CD4-positive, alpha-beta T cell treated with Interleukin-6 at 100 ng/mL for 8 hours (primary cell): ENCODE measurements at regions not wholly inside any gene's neighbourhood (a gene's known extent, or its start where the extent isn't known, plus 50 kb on each side); places are given as distances from the start of the nearest gene placed in this dataset.

ENCODE experiments used
- DNase-seq: peaks from one replicate; pipeline ENCODE4 v3.0.0-alpha.2; 2020; ENCODE audit warnings: mixed read lengths, low spot score

- no peak for DNase-seq
These were observed 166.4 kb upstream of the TLE3 start for GRCh38 chr15:70264014-70264582.

GRCh38 chr15:70262591-70263274 lies 165.0 kb upstream of the TLE3 start:
- no peak for DNase-seq

- DNase-seq = no peak
These were observed 164.5 kb upstream of the TLE3 start for GRCh38 chr15:70262171-70262570.

- no peak for DNase-seq
These were observed 163.4 kb upstream of the TLE3 start for GRCh38 chr15:70261083-70261482.

GRCh38 chr15:70260580-70260979 lies 162.9 kb upstream of the TLE3 start:
- no peak for DNase-seq

- peak; percentile 12 for DNase-seq
These were observed 162.2 kb upstream of the TLE3 start for GRCh38 chr15:70259640-70260508.

GRCh38 chr15:70259028-70259424 lies 161.3 kb upstream of the TLE3 start:
- peak; percentile 71 for DNase-seq

GRCh38 chr15:70258369-70259027 lies 160.8 kb upstream of the TLE3 start:
- peak; percentile 62 for DNase-seq

GRCh38 chr15:70257573-70258248 lies 160.0 kb upstream of the TLE3 start:
- DNase-seq = no peak

- DNase-seq = no peak
These were observed 159.3 kb upstream of the TLE3 start for GRCh38 chr15:70257047-70257446.

GRCh38 chr15:70254311-70254869 lies 156.7 kb upstream of the TLE3 start:
- no peak for DNase-seq

- DNase-seq = no peak
These were observed 155.9 kb upstream of the TLE3 start for GRCh38 chr15:70253461-70254156.

- no peak for DNase-seq
These were observed 155.2 kb upstream of the TLE3 start for GRCh38 chr15:70252951-70253320.

- no peak for DNase-seq
These were observed 154.6 kb upstream of the TLE3 start for GRCh38 chr15:70252056-70252950.

- no peak for DNase-seq
These were observed 153.7 kb upstream of the TLE3 start for GRCh38 chr15:70251246-70251990.

- DNase-seq = no peak
These were observed 152.8 kb upstream of the TLE3 start for GRCh38 chr15:70250208-70251201.

GRCh38 chr15:70249616-70250015 lies 151.9 kb upstream of the TLE3 start:
- no peak for DNase-seq
